Breast epithelium (tissue), 3 donors: ENCODE measurements at regions not wholly inside any gene's neighbourhood (a gene's known extent, or its start where the extent isn't known, plus 50 kb on each side); places are given as distances from the start of the nearest gene placed in this dataset.

ENCODE experiments used
- CTCF ChIP-seq, 3 donors: fragments of 450-650 bp; IDR thresholded peaks; one replicate each; pipeline ENCODE4 v1.5.1; 2016 to 2017; ENCODE audit warnings: antibody characterized with exemption in 3 of 3, mild to moderate bottlenecking in 3 of 3, moderate library complexity in 3 of 3
- POLR2A ChIP-seq: fragments of 450-650 bp; IDR thresholded peaks from one replicate; pipeline ENCODE4 v1.6.1; 2016; ENCODE audit warnings: antibody characterized with exemption, mild to moderate bottlenecking, moderate library complexity
- POLR2AphosphoS5 ChIP-seq, 3 donors: sonication (generic); formaldehyde crosslinking; IDR thresholded peaks; one replicate each; pipeline ENCODE4 v1.6.1; 2017; ENCODE audit warnings: antibody characterized with exemption in 3 of 3

GRCh38 chr10:4384245-4384644 lies 441.8 kb upstream of the AKR1E2 start:
- no peak for TF ChIP-seq CTCF (IDR thresholded peaks at IDR 0.05)
- TF ChIP-seq POLR2A: no peak
- TF ChIP-seq POLR2AphosphoS5 (IDR thresholded peaks at IDR 0.05): no peak
